Smooth muscle cell (in vitro differentiated cells): ENCODE measurements at regions not wholly inside any gene's neighbourhood (a gene's known extent, or its start where the extent isn't known, plus 50 kb on each side); places are given as distances from the start of the nearest gene placed in this dataset.
A peak's percentile ranks its signal among the peaks of the same experiment; 100 is the strongest.

Experiments used
- DNase-seq: peaks from one replicate; lab custom pipeline; 2025; ENCODE audit not compliant: unreplicated experiment; lab: John Stamatoyannopoulos, UW
- H2AFZ ChIP-seq: fragments of 200-600 bp; sonication (generic); 2 replicates; pipeline ENCODE4 v1.6.0; 2016; ENCODE audit warnings: antibody characterized with exemption, low read depth, mild to moderate bottlenecking
- H3F3A ChIP-seq: fragments of 200-600 bp; sonication (generic); 2 replicates; pipeline ENCODE4 v1.6.0; 2017; ENCODE audit warnings: antibody characterized with exemption, low read depth
- H3K27ac ChIP-seq: fragments of 200-600 bp; sonication (generic); 2 replicates; pipeline ENCODE4 v1.5.1; 2016; ENCODE audit warnings: low read depth, mild to moderate bottlenecking
- H3K27me3 ChIP-seq: fragments of 200-600 bp; sonication (generic); 2 replicates; pipeline ENCODE4 v1.6.1; 2016; ENCODE audit warnings: low read depth, mild to moderate bottlenecking
- H3K36me3 ChIP-seq: fragments of 200-600 bp; sonication (generic); 2 replicates; pipeline ENCODE4 v1.5.1; 2016; ENCODE audit warnings: low read depth
- H3K4me1 ChIP-seq: fragments of 200-600 bp; sonication (generic); 2 replicates; pipeline ENCODE4 v1.5.1; 2016; ENCODE audit warnings: low read depth
- H3K4me2 ChIP-seq: fragments of 200-600 bp; sonication (generic); 2 replicates; pipeline ENCODE4 v1.6.0; 2016; ENCODE audit warnings: mild to moderate bottlenecking
- H3K4me3 ChIP-seq: fragments of 200-600 bp; sonication (generic); 2 replicates; pipeline ENCODE4 v1.5.1; 2016; ENCODE audit warnings: mild to moderate bottlenecking
- H3K79me2 ChIP-seq: fragments of 200-600 bp; sonication (generic); 2 replicates; pipeline ENCODE4 v1.6.0; 2016; ENCODE audit warnings: low read depth, mild to moderate bottlenecking
- H3K9ac ChIP-seq: fragments of 200-600 bp; sonication (generic); 2 replicates; pipeline ENCODE4 v1.6.0; 2016; ENCODE audit warnings: low read depth
- H3K9me3 ChIP-seq: fragments of 200-600 bp; sonication (generic); replicated peaks from 2 replicates; pipeline ENCODE4 v1.5.1; 2016; ENCODE audit warnings: low read depth
- H4K20me1 ChIP-seq: fragments of 200-600 bp; sonication (generic); 2 replicates; pipeline ENCODE4 v1.6.0; 2016; ENCODE audit warnings: low read depth
- CTCF ChIP-seq: fragments of 200-600 bp; sonication (generic); IDR thresholded peaks from 2 replicates; pipeline ENCODE4 v1.5.1; 2017; ENCODE audit warnings: borderline replicate concordance, mild to moderate bottlenecking, antibody characterized with exemption; ENCODE audit not compliant: insufficient read depth, poor library complexity, severe bottlenecking
- WGBS: methylation state at CpG from one replicate; pipeline ENCODE4 v1.1.7; 2016; ENCODE audit warnings: low lambda C conversion rate; 5-methylcytosine and 5-hydroxymethylcytosine counted together

GRCh38 chr14:101234244-101234937 lies 326.9 kb upstream of the DIO3 start:
- 91% methylated on average over 20 of the region's 23 CpGs for WGBS
- no peak overlapping the region for H2AFZ ChIP-seq
- no peak for DNase-seq

DNA sequence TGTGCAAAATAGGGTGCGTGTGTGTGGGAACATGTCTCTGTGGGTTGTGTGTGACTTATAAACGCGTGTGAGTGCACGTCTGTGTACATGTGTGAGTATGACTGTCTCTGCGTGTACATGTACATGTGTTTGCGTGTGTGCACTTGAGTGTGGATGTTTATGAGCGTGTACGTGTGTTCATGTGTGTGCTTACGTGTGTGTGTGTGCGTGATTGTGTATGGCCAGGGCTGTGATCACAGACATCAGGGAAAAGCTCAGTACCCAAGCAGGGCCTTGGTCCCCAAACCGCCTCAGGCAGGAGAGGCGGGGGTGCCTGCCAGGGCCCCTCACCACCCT lies 326.3 kb upstream of the DIO3 start:
- Histone ChIP-seq H3F3A (no peaks in the 10 kb centered on the region), H3K9ac (no peak overlapping the region), H4K20me1 (no peaks in the 10 kb centered on the region), H3K79me2 (no peaks in the 10 kb centered on the region), H3K27me3 (no peaks in the 10 kb centered on the region), H3K9me3 (no peaks in the 10 kb centered on the region), H3K4me3 (no peak overlapping the region), H3K4me1 (peaks cover 6% of the 10 kb centered on the region), H3K36me3 (no peaks in the 10 kb centered on the region), H3K4me2 (no peak overlapping the region), H3K27ac (no peak overlapping the region), H2AFZ (no peak overlapping the region)
- WGBS: 90% methylated on average over 12 of the region's 12 CpGs
- no peak for DNase-seq
- no peak for TF ChIP-seq CTCF

More at GRCh38 chr14:101234244-101234937, 326.9 kb upstream of the DIO3 start:
- no peaks in the 10 kb centered on the region for H3K36me3 ChIP-seq
- no peaks in the 10 kb centered on the region for H3K9me3 ChIP-seq
- H3K4me2 ChIP-seq: no peak overlapping the region
- no peak overlapping the region for H3K4me3 ChIP-seq
- H3K27me3 ChIP-seq: no peaks in the 10 kb centered on the region
- H3K27ac ChIP-seq: no peak overlapping the region
- no peak for TF ChIP-seq CTCF
- no peaks in the 10 kb centered on the region for H4K20me1 ChIP-seq
- H3F3A ChIP-seq: no peaks in the 10 kb centered on the region
- no peaks in the 10 kb centered on the region for H3K79me2 ChIP-seq
- H3K4me1 ChIP-seq: peaks cover 6% of the 10 kb centered on the region
- H3K9ac ChIP-seq: no peak overlapping the region

DNA sequence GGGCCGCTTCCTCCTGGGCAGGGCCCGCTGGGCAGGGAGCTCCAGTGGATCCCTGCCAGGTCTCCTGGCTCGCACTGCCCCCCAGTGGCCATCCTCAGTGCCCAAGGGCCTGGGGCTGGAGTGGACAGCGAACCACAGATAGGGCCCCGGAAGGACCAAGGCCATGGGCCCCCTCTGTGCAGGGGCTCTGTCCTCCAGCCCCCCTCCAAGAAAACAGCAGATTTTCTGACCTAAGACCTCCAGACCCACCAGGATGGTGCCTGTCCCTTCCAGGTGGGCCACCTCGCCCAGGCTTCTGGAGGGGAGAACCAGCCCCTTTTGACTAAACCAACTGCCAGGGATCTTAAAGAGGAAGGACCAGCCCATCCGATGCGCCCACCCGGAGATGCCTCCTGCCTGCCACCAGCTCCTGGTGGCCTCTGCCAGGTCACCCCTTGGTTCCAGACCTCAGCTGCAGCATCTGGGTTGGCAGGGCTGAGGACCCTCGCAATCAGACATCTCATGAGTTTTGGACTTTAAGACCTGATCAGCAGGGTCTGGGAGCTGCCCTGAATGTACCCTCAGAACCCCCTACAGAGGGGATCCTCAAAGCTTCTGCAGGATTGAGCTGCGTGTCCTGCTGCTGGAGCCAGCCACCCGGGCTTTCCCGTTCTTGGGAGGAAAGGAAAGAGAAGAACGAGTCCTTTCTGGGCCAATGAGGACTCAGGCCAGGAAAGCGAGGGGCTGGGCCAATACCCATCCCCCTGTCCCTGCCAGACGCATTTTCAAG lies 325.8 kb upstream of the DIO3 start:
- Histone ChIP-seq H3K4me2 (no peak overlapping the region), H3K4me1 (peaks cover 6% of the 10 kb centered on the region), H3K27ac (no peak overlapping the region), H3F3A (no peaks in the 10 kb centered on the region), H3K27me3 (no peaks in the 10 kb centered on the region), H2AFZ (no peak overlapping the region), H3K9ac (no peak overlapping the region), H3K4me3 (no peak overlapping the region), H3K9me3 (no peaks in the 10 kb centered on the region), H3K79me2 (no peaks in the 10 kb centered on the region), H3K36me3 (no peaks in the 10 kb centered on the region), H4K20me1 (no peaks in the 10 kb centered on the region)
- peak; percentile 79 for TF ChIP-seq CTCF
- WGBS: 68% methylated on average over 16 of the region's 16 CpGs
- peak; percentile 38 for DNase-seq
